Immature natural killer cell (primary cell): ENCODE measurements at regions not wholly inside any gene's neighbourhood (a gene's known extent, or its start where the extent isn't known, plus 50 kb on each side); places are given as distances from the start of the nearest gene placed in this dataset.
"Not testable (repeated sequence)": the region's sequence is repeated elsewhere in the genome, so short reads cannot be mapped to it uniquely, and the experiment has no call there.

Experiments used
- DNase-seq, 3 donors: peaks; one replicate each; pipeline ENCODE4 v3.0.0; 2022; ENCODE audit warnings: mixed read lengths in 1 of 3
- H3K27ac Mint-ChIP-seq, 6 donors: one replicate each; pipeline ENCODE4 v1.8.0; 2020; ENCODE audit warnings: mixed read lengths in 6 of 6, mild to moderate bottlenecking in 5 of 6, inconsistent platforms in 4 of 6, moderate library complexity in 3 of 6
- H3K27me3 Mint-ChIP-seq, 3 donors: one replicate each; pipeline ENCODE4 v1.8.0; 2020 to 2021; ENCODE audit warnings: low read depth in 3 of 3, mild to moderate bottlenecking in 3 of 3, mixed read lengths in 3 of 3, moderate library complexity in 3 of 3, inconsistent platforms in 1 of 3
- H3K36me3 Mint-ChIP-seq, 3 donors: one replicate each; pipeline ENCODE4 v1.8.0; 2020; ENCODE audit warnings: mixed read lengths in 3 of 3, inconsistent platforms in 2 of 3, mild to moderate bottlenecking in 2 of 3
- H3K4me1 Mint-ChIP-seq, 2 donors: one replicate each; pipeline ENCODE4 v1.8.0; 2020; ENCODE audit warnings: inconsistent platforms in 2 of 2, mild to moderate bottlenecking in 2 of 2, mixed read lengths in 2 of 2, moderate library complexity in 1 of 2
- H3K4me3 Mint-ChIP-seq, 5 donors: one replicate each; pipeline ENCODE4 v1.8.0; 2020; ENCODE audit warnings: mild to moderate bottlenecking in 5 of 5, mixed read lengths in 5 of 5, inconsistent platforms in 3 of 5, moderate library complexity in 3 of 5
- H3K9me3 Mint-ChIP-seq, 6 donors: one replicate each; pipeline ENCODE4 v1.8.0; 2020; ENCODE audit warnings: mild to moderate bottlenecking in 6 of 6, mixed read lengths in 6 of 6, inconsistent platforms in 4 of 6, moderate library complexity in 3 of 6

GRCh38 chr5:135260108-135260507 is 138.9 kb downstream of the MACROH2A1 start:
- not testable (repeated sequence) for H3K27ac Mint-ChIP-seq, H3K4me3 Mint-ChIP-seq, H3K27me3 Mint-ChIP-seq, H3K9me3 Mint-ChIP-seq, H3K36me3 Mint-ChIP-seq, DNase-seq, H3K4me1 Mint-ChIP-seq

GRCh38 chr5:135255461-135256178 is 143.4 kb downstream of the MACROH2A1 start:
- Mint-ChIP-seq H3K9me3 (peaks cover 0 to 6% (median 0%) of the 10 kb centered on the region in 6 donors), H3K4me3 (no peak overlapping the region), H3K36me3 (no peaks in the 10 kb centered on the region), H3K4me1 (no peaks in the 10 kb centered on the region), H3K27me3 (peaks cover 3 to 4% (median 3%) of the 10 kb centered on the region in 3 donors), H3K27ac (no peak overlapping the region)
- DNase-seq = no peak

- H3K4me3 Mint-ChIP-seq = no peak overlapping the region
- no peaks in the 10 kb centered on the region for H3K4me1 Mint-ChIP-seq
- no peaks in the 10 kb centered on the region for H3K9me3 Mint-ChIP-seq
- H3K27me3 Mint-ChIP-seq = peaks cover 1 to 3% (median 2%) of the 10 kb centered on the region in 3 donors
- no peaks in the 10 kb centered on the region for H3K36me3 Mint-ChIP-seq
- no peak overlapping the region for H3K27ac Mint-ChIP-seq
- no peak for DNase-seq
These were observed 144.8 kb downstream of the MACROH2A1 start for GRCh38 chr5:135254183-135254582.

- Mint-ChIP-seq H3K9me3 (no peaks in the 10 kb centered on the region), H3K27me3 (peaks cover 1 to 3% (median 2%) of the 10 kb centered on the region in 3 donors), H3K4me3 (no peak overlapping the region), H3K27ac (no peak overlapping the region), H3K36me3 (no peaks in the 10 kb centered on the region), H3K4me1 (no peaks in the 10 kb centered on the region)
- no peak for DNase-seq
These were observed 145.3 kb downstream of the MACROH2A1 start for GRCh38 chr5:135253601-135254178.

- no peak overlapping the region for H3K4me3 Mint-ChIP-seq
- no peak for DNase-seq
- no peaks in the 10 kb centered on the region for H3K9me3 Mint-ChIP-seq
- no peaks in the 10 kb centered on the region for H3K36me3 Mint-ChIP-seq
- no peaks in the 10 kb centered on the region for H3K4me1 Mint-ChIP-seq
- H3K27ac Mint-ChIP-seq = no peak overlapping the region
- H3K27me3 Mint-ChIP-seq = peaks cover 1 to 3% (median 2%) of the 10 kb centered on the region in 3 donors
These were observed 147.9 kb downstream of the MACROH2A1 start for GRCh38 chr5:135251093-135251492.

- Mint-ChIP-seq H3K9me3 (no peaks in the 10 kb centered on the region), H3K36me3 (no peaks in the 10 kb centered on the region), H3K4me3 (no peak overlapping the region), H3K27me3 (peaks cover 1 to 5% (median 2%) of the 10 kb centered on the region in 3 donors), H3K27ac (no peak overlapping the region), H3K4me1 (no peaks in the 10 kb centered on the region)
- no peak for DNase-seq
These were observed 148.4 kb downstream of the MACROH2A1 start for GRCh38 chr5:135250671-135251070.

GRCh38 chr5:135249658-135250057 is 149.4 kb downstream of the MACROH2A1 start:
- no peaks in the 10 kb centered on the region for H3K36me3 Mint-ChIP-seq
- no peak overlapping the region for H3K4me3 Mint-ChIP-seq
- H3K27ac Mint-ChIP-seq = no peak overlapping the region
- no peaks in the 10 kb centered on the region for H3K9me3 Mint-ChIP-seq
- no peak for DNase-seq
- peaks cover 1 to 9% (median 2%) of the 10 kb centered on the region in 3 donors for H3K27me3 Mint-ChIP-seq
- H3K4me1 Mint-ChIP-seq = no peaks in the 10 kb centered on the region

GRCh38 chr5:135248801-135249231 is 150.2 kb downstream of the MACROH2A1 start:
- Mint-ChIP-seq H3K36me3 (no peaks in the 10 kb centered on the region), H3K9me3 (no peaks in the 10 kb centered on the region), H3K27me3 (peaks cover 2 to 9% (median 3%) of the 10 kb centered on the region in 3 donors), H3K27ac (no peak overlapping the region), H3K4me3 (no peak overlapping the region), H3K4me1 (no peaks in the 10 kb centered on the region)
- DNase-seq = no peak

- Mint-ChIP-seq H3K27ac (no peak overlapping the region), H3K9me3 (no peaks in the 10 kb centered on the region), H3K27me3 (peaks cover 2 to 9% (median 3%) of the 10 kb centered on the region in 3 donors), H3K4me1 (no peaks in the 10 kb centered on the region), H3K4me3 (no peak overlapping the region), H3K36me3 (no peaks in the 10 kb centered on the region)
- no peak for DNase-seq
These were observed 151.9 kb downstream of the MACROH2A1 start for GRCh38 chr5:135246923-135247795.

GRCh38 chr5:135246605-135246922 is 152.5 kb downstream of the MACROH2A1 start:
- Mint-ChIP-seq H3K4me1 (no peaks in the 10 kb centered on the region), H3K4me3 (no peak overlapping the region), H3K27ac (no peak overlapping the region), H3K9me3 (no peaks in the 10 kb centered on the region), H3K36me3 (no peaks in the 10 kb centered on the region), H3K27me3 (peaks cover 2 to 9% (median 2%) of the 10 kb centered on the region in 3 donors)
- no peak for DNase-seq

- Mint-ChIP-seq H3K4me3 (no peak overlapping the region), H3K36me3 (no peaks in the 10 kb centered on the region), H3K4me1 (no peaks in the 10 kb centered on the region), H3K9me3 (no peaks in the 10 kb centered on the region), H3K27me3 (peaks cover 0 to 9% (median 2%) of the 10 kb centered on the region in 3 donors), H3K27ac (no peak overlapping the region)
- no peak for DNase-seq
These were observed 153.2 kb downstream of the MACROH2A1 start for GRCh38 chr5:135245521-135246499.

- Mint-ChIP-seq H3K4me3 (no peak overlapping the region), H3K27me3 (peaks cover 0 to 10% (median 2%) of the 10 kb centered on the region in 3 donors), H3K36me3 (no peaks in the 10 kb centered on the region), H3K9me3 (no peaks in the 10 kb centered on the region), H3K27ac (no peak overlapping the region), H3K4me1 (no peaks in the 10 kb centered on the region)
- DNase-seq = no peak
These were observed 154.4 kb downstream of the MACROH2A1 start for GRCh38 chr5:135244620-135245021.

- peaks cover 0 to 10% (median 2%) of the 10 kb centered on the region in 3 donors for H3K27me3 Mint-ChIP-seq
- no peak for DNase-seq
- no peak overlapping the region for H3K27ac Mint-ChIP-seq
- H3K9me3 Mint-ChIP-seq = no peaks in the 10 kb centered on the region
- H3K4me1 Mint-ChIP-seq = no peaks in the 10 kb centered on the region
- H3K4me3 Mint-ChIP-seq = no peak overlapping the region
- no peaks in the 10 kb centered on the region for H3K36me3 Mint-ChIP-seq
These were observed 155.3 kb downstream of the MACROH2A1 start for GRCh38 chr5:135243556-135244285.
